Retinal pigment epithelial cell (primary cell): ENCODE measurements at regions not wholly inside any gene's neighbourhood (a gene's known extent, or its start where the extent isn't known, plus 50 kb on each side); places are given as distances from the start of the nearest gene placed in this dataset.
A peak's percentile ranks its signal among the peaks of the same experiment; 100 is the strongest.

Experiments used
- DNase-seq: peaks from one replicate; pipeline ENCODE4 v3.0.0-alpha.2; 2010; ENCODE audit warnings: low read depth
- H3K4me3 ChIP-seq: 2 replicates; pipeline ENCODE4 v1.5.1; 2011; ENCODE audit warnings: mild to moderate bottlenecking, low read length, control low read depth, moderate library complexity
- TF ChIP-seq, protein P1 (sequence below): conservative IDR thresholded peaks from 2 replicates; pipeline ENCODE4 v1.5.1; 2011; ENCODE audit warnings: low read depth, low read length, control low read depth, inconsistent platforms

DNA sequence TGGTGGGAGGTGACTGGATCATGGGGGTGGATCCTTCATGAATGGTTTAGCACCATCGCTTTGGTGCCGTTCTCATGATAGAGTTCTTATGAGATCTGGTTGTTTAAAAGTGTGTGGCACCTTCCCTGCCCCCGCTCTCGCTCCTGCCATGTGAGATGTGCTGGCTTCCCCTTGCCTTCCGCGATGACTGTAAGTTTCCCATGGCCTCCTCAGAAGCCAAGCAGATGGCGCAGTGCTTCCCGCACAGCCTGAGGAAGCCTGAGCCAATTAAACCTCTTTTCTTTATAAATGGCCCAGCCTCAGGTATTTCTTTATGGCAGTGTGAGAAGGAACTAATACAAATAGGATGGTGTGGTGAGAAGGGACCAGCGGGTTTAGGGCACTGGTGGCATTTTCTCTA is 243.3 kb upstream of the CELF2 start:
- TF ChIP-seq, protein P1, sequence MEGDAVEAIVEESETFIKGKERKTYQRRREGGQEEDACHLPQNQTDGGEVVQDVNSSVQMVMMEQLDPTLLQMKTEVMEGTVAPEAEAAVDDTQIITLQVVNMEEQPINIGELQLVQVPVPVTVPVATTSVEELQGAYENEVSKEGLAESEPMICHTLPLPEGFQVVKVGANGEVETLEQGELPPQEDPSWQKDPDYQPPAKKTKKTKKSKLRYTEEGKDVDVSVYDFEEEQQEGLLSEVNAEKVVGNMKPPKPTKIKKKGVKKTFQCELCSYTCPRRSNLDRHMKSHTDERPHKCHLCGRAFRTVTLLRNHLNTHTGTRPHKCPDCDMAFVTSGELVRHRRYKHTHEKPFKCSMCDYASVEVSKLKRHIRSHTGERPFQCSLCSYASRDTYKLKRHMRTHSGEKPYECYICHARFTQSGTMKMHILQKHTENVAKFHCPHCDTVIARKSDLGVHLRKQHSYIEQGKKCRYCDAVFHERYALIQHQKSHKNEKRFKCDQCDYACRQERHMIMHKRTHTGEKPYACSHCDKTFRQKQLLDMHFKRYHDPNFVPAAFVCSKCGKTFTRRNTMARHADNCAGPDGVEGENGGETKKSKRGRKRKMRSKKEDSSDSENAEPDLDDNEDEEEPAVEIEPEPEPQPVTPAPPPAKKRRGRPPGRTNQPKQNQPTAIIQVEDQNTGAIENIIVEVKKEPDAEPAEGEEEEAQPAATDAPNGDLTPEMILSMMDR, result no peak
- DNase-seq, result no peak
- H3K4me3 ChIP-seq, result no peak overlapping the region

DNA sequence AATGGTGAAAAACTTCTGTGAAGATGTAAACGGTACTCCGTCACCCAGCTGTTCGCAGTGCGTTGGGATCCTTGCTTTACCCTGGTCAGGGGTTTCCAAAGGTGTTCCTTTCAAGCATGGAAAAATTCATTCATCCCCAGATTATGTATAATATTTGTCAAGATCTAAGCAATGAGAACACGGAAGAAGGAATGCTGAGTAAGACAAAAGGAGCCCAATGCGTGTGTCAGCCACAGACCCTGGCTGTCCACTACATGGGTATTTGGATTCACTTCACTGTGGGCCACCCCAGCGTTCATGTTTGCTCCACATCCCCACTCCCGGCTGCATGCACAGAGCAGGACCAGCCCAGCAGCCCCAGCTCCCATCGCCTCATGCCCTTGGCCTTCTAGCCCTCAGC is 241.3 kb upstream of the CELF2 start:
- H3K4me3 ChIP-seq, result no peak overlapping the region
- no peak for DNase-seq
- TF ChIP-seq, protein P1, result no peak

DNA sequence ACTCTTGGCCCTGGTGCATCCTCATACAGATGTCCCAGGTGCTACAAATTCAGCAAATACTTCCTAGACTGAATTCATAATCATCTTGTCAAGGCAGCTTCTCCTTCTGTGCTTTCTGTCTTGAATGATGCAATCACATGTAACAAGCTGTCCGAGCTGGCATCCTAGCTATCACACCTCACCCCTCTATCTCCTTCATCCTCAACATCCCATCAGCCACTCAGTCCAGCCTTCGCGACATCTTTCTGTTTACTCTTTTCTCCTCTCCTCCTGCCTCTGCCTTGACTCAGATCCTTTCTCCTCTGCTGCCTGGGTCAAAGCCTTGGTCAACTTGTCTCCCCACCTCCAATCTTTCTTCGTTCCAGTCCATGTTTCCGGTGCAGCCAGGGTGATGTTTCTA is 240.4 kb upstream of the CELF2 start:
- H3K4me3 ChIP-seq, result no peak overlapping the region
- TF ChIP-seq, protein P1, result no peak
- no peak for DNase-seq

DNA sequence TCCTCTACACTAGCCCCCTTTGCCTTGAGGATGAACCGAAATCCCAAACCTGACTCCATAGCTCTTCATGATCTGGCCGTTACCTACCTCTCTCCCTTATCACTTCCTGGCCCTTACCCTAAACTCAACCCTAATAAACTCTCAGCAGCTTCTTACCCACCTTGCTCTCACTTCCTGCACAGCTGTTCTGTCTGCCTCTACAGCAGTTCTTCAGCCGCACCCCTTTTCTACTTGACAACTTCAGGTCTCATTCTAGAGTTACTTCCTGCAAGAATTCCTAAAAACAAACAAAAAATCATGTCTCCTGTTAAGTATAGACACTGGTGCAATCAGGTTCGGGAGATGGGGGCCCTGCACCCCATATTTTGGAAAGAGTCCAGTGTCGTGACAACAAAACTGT is 239.9 kb upstream of the CELF2 start:
- TF ChIP-seq, protein P1, result no peak
- H3K4me3 ChIP-seq, result no peak overlapping the region
- no peak for DNase-seq

DNA sequence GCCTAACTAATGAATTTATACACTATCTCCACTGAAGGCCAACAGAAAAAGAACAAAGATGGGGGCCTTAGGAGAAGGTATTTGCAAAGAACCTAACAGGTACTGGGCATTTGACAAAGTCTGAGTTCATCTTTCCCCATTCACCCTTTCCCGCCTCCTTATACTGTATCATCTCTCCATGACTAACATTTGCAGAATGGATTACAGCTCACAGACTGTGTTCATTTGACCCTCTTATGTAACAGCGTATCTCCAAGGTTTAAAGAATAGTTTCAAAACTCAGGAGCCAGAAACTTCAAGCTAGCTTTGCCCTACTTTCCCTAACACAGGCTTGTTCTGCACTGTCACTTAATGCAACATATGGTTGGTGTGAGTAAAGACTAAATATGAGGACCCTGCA is 238.7 kb upstream of the CELF2 start:
- H3K4me3 ChIP-seq, result no peak overlapping the region
- TF ChIP-seq, protein P1, result no peak
- DNase-seq, result no peak

DNA sequence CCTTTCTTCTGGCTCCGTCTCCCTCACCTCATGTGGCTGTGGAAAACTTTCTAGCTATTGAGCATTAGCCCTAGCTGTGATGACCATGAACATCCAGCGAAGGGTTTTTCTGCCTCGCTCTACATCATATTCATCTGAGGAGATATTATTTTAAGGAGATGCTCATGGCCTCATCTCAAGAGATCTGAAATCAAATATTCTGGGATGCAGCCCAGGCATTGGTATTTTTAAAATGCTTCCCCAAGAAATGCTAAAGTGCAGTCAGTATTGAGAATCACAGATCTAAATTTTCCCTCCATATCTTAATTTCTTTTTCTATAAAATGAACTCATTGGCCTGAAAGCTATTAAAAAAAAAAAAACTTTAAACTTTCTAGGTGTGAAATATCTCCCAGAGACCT is 238.2 kb upstream of the CELF2 start:
- DNase-seq, result no peak
- TF ChIP-seq, protein P1, result no peak
- no peak overlapping the region for H3K4me3 ChIP-seq

DNA sequence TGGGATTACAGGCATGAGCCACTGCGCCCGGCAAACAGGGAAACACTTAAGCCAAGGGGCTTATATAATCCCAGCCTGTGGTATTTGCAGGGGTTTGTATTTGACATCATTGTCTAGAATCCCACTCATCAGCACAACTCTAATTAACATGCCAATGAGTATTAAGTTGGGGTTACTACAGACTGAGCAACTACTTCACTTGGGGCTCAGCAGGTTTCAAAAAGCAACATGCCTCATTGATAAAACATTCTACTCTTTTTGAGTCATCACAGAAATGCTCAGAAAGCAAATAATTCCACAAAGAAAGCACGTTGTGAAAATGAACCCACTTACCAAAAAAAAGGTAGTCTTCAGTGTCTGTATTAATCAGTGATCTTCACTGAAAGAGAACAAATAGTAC is 236.9 kb upstream of the CELF2 start:
- DNase-seq, result peak; percentile 61
- H3K4me3 ChIP-seq, result no peak overlapping the region
- TF ChIP-seq, protein P1, result no peak
